SW 1271 (cell line): ENCODE measurements at regions not wholly inside any gene's neighbourhood (a gene's known extent, or its start where the extent isn't known, plus 50 kb on each side); places are given as distances from the start of the nearest gene placed in this dataset.
"Not testable (repeated sequence)": the region's sequence is repeated elsewhere in the genome, so short reads cannot be mapped to it uniquely, and the experiment has no call there.

Experiments used
- DNase-seq, 2 experiments: peaks; one replicate each; lab custom pipeline; 2025; lab: John Stamatoyannopoulos, UW

DNA sequence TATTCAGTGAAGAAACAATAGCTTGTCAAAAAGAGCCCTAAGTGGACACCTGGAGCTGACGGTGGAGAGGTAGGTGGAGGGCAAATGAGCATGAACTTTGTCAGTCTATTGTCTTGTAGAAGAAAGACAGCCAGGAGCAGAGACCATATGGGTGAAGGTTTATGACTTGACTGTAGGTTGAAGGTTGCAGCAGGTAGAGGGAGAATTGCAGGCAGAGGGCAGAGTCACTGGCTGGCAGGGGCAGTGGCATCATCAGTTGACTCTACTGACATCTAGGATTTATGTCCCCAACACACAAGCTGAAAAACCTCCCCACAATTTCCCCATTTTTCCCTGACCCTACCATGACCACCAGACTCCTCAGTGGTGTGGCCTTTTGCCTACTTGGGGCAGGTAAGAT, 243.6 kb upstream of the PRSS58 start:
- no peak for DNase-seq

DNA sequence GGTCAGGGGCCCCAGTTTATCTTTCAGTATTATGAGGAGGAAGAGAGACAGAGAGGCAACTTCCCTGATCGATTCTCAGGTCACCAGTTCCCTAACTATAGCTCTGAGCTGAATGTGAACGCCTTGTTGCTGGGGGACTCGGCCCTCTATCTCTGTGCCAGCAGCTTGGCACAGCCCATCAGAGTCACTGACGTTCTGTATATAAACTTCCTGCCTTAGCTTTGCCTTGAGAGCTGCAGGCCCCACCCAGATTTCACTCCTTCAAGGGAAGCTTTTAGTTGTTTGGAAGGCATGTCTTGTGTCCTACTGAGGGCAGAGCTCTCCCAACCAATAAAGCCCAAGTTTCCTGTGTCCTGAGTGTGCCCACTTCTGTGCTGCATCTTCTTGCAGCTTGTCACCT, 242.5 kb upstream of the PRSS58 start:
- no peak for DNase-seq

DNA sequence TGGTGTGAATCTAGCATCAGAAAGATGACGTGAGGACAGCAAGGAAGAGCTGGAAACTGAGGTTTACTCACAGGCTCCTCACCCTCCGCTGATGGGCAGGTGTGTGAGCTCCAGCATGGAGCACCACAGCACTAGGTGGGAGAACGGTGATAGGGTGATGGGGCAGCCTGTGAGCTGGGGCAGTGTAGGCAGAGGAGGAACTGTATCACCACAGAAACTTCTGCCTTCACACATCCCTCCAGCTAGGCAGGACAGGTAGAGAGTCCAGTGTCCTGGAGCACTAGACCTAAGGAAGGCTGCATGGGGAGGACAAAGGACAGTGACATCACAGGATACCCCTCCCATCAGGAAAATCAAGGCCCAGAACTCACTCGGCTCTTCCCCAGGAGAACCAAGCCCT, 241.8 kb upstream of the PRSS58 start:
- no peak for DNase-seq

GRCh38 chr7:142498364-142498763, 240.5 kb upstream of the PRSS58 start:
- no peak for DNase-seq

DNA sequence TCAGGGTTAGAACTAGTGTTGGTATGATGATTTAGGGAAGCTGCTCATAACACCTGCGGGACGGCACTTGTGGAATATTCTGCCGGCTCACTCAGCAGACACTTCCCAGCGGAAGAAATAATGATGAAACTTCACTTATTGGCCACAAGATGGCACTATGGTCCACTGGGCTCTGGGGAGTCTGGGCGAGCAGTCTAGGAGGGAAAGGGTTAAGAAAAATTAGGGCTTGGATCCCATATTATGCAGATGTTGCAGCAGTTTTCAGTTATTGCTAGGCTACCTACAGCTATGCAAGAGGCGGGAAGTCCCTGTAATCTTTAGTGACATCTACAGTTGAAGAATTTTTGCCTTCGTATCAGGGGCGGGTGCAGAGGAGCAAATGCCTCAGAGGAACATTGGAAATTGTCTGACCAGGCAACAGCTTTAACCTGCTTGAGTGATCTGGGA, 238.7 kb upstream of the PRSS58 start:
- peak in 1 of 2 experiments; percentile 40 for DNase-seq

DNA sequence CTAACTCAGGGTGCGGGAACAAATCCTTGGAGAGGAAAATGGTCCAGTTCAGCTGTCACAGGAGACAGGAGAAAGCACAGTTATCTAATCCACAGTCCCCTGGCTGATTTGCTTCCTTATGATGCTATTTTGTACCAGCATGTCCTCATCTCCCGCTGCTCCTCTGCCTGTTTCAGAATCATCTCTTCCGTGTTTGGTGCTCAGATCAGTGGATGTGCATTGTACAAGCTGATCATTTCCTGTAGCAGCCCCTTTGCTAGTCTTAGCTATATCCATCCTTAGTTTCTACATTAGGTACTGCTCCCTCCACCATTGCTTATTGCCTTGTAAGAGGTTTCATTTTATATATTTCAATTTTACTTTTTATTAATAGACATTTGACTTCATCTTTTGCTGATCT, 238.0 kb upstream of the PRSS58 start:
- DNase-seq = not testable (repeated sequence)

DNA sequence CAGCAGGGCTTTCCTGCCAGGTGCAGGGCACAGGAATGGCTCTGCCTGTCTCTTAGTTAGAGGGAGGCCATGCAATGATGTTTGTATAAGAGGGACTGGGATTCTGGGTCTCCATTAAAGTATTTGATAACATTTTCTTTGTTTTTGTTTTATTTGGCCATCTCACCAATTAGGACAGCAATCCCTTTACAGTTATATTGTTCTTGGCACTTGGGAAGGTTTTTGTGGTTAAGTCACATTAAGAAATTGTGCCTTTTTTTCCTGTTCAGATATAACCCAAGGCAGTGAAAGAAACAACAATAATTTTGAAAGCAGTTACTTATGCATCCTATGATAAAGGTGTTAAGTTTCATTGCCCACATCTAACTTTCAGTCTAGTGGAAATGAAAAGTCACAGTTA, 237.4 kb upstream of the PRSS58 start:
- DNase-seq = not testable (repeated sequence)

DNA sequence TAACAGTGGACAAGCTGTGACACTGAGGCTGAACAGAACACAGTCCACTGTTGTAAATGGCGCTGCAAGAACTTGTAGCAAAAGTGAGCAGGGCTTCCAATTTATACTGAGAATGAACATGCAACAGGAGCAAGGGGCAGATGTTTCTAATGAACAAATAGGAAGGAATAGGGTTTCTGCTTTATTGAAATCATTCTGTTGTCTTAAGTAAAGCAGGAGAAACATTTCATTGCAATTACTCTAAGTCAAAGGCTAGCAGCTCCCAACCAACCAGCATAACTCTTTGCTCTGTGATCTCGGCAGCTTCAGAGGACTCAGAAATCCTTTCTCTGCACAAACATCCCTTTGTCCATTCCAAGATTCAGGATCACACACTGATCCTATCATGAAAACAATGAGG, 236.2 kb upstream of the PRSS58 start:
- DNase-seq = no peak

GRCh38 chr7:142488842-142489241, 231.0 kb upstream of the PRSS58 start:
- DNase-seq = no peak

DNA sequence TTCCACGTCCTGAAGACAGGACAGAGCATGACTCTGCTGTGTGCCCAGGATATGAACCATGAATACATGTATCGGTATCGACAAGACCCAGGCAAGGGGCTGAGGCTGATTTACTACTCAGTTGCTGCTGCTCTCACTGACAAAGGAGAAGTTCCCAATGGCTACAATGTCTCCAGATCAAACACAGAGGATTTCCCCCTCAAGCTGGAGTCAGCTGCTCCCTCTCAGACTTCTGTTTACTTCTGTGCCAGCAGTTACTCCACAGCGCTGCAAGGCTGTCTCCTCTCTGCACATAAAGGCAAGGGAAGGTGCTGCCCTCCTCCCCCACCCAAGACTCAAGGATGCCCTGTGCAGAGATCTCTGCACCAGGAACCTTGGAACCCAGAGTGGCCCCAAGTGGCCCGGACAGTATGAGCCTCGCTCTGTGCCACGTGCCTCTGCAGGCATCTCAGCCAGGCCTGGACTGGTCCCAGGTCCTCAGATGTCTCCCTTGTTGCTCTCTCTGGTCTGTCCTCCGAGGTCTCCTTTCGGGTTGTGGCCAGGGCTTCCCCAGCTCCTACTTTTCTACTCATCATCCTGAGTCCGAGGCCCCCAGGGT, 230.3 kb upstream of the PRSS58 start:
- DNase-seq = no peak

- not testable (repeated sequence) for DNase-seq
These were observed 229.7 kb upstream of the PRSS58 start for GRCh38 chr7:142487565-142487964.

DNA sequence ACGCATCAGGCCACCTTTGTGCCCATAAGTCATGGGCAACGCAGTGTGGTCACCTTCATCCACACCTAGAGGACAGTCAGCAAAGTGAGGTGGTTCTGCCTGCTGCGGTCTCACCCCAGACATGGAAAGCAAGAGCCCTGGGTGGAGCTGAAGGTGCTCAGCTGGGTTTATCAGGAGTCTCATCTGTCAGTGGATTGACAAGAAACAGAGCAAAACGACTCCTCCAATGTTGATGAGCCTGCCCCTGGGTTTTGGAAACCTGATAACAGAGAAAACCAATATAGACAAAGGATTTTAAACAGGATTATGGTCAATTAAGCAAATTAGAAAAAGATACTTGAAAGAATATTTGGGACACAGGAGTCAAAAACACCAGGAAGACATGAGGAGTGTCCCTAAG, 229.3 kb upstream of the PRSS58 start:
- DNase-seq = no peak

- no peak for DNase-seq
These were observed 227.9 kb upstream of the PRSS58 start for GRCh38 chr7:142485617-142486226.

DNA sequence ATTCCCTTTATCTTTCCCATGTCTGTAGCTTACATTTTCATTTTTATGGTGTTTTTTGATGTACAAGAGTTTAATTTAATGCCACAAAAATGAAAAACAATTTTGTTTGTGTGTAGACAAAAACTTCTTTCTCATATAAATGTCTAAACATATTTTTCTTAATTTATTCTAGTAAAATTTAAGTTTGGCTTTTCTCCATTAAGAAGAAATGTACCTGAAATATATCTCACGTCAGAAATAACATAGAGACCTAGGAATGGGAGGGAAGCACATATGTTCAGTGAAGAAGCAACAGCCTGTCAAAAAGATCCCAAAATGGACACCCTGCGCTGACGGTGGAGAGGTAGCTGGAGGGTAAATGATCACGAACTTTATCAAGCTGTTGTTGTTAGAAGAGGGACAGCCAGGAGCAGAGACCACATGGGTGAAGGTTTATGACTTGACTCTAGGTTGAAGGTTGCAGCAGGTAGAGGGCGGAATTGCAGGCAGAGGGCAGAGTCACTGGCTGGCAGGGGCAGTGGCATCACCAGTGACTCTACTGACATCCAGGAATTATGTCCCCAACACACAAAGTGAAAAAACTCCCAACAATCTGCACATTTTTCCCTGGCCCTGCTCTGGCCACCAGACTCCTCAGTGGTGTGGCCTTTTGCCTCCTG, 225.9 kb upstream of the PRSS58 start:
- no peak for DNase-seq

GRCh38 chr7:142482891-142483658, 225.2 kb upstream of the PRSS58 start:
- peak in 1 of 2 experiments; percentile 27 for DNase-seq

- DNase-seq = no peak
These were observed 223.7 kb upstream of the PRSS58 start for GRCh38 chr7:142481548-142481947.

DNA sequence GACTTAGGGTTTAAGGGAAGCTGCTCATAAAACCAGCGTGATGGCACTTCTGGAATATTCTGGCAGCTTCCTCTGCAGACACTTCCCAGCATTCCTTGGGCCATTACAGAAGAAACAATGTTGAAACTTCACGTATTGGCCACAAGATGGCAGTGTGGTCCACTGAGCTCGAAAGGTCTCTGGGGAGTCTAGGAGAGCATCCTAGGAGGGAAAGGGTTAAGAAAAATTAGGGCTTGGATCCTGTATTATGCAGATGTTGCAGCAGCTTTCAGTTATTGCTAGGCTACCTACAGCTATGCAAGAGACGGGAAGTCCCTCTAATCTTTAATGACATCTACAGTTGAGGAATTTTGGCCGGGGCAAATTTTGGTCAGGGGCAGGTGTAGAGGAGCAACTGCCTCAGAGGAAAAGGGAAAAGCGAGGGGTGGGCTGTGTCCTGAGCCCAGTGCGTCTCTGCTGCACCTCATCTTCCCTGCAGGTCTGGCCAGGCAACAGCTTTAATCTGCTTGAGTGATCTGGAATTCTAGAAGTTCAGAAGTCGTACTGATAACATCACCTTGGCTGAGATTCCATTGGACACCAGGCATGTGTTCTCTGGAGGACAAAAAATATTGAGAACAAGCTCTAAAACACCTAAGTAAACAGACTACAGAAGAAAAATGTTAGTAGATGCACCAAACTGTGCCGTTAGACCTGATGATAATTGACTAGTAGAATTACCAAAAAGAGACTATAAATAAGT, 220.8 kb upstream of the PRSS58 start:
- DNase-seq = peak in 1 of 2 experiments; percentile 51

- DNase-seq = not testable (repeated sequence)
These were observed 219.9 kb upstream of the PRSS58 start for GRCh38 chr7:142477801-142478200.

GRCh38 chr7:142477079-142477651, 219.3 kb upstream of the PRSS58 start:
- DNase-seq = no peak

GRCh38 chr7:142476077-142476476, 218.2 kb upstream of the PRSS58 start:
- DNase-seq = no peak

DNA sequence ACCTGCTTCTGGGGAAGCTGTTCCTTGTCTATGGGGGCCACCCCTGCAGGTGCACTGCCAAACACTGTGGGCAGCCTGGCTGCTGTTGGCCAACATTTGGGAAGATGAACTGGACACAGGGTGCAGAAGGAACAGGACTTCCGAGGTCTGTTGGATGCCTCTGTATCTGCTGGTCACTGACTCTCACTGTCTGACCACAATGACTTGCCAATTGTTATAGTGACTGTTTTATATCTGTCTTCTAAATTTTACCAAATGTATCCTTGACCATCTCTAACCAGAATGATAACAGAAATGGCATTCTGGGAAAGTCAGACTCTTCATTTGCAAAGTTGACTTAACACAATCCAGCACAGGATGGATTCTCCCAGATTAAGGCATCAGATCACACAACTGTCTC, 214.0 kb upstream of the PRSS58 start:
- DNase-seq = no peak

GRCh38 chr7:142470544-142470830, 212.6 kb upstream of the PRSS58 start:
- no peak for DNase-seq
